ENCODE measurements at regions not wholly inside any gene's neighbourhood (a gene's known extent, or its start where the extent isn't known, plus 50 kb on each side); places are given as distances from the start of the nearest gene placed in this dataset.

DNA sequence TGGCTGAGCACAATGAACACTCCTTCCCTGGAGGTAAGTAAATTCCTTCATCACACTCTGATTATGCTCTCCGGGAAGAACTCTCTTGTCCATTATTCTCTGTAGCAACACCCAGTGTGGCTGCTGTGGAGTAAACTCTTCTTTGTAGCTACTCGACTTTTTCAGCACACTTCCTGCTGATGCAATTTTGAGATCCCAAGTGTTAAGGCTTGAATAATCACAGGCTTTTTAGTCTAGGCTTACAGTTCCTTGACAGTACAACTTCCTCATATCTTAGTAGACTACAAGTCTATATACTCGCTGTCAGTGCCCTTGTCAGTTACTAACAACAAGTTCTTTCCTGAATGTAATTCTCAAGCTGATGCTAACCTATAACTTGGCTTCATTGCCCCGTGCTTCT is 301.8 kb upstream of the API5 start:
- DNase-seq = no peak

DNA sequence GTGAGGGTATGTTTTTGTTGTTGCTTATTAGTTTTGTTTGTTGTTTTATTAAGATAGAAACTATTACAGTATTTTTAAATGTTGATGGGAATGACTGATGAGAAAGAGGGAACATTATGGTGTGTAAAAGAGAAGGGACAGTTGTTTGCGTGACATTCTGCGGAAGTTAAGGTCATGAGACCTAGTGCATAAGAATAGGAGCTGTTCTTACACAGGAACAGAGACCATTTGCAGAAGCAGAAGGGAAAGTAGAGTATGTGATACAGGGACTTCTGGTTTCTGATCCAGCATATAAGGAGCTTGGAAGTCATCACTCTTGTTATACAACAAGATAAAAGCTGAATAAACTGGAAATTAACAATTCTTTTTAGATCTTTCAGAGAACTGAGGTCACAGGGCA is 299.2 kb upstream of the API5 start:
- DNase-seq = no peak

DNA sequence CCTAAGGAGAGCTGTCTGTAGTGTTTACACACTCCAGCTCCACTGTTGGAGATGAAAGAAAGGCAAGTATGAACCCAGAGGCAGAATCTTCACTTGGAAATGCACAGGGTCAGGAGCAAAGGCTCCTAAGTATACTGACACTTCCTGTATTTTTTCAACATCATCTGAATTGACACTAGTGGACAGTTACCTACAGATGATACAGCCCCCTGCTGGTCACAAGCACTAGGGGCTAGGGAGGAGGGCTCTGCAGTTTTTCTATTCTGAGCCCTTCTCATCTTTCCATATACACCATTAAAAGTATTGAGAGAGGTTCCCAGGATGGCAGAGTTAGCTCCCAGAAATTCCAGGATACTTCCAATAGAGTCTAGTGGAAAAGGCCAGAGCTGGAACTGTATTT is 290.3 kb upstream of the API5 start:
- no peak for DNase-seq

DNA sequence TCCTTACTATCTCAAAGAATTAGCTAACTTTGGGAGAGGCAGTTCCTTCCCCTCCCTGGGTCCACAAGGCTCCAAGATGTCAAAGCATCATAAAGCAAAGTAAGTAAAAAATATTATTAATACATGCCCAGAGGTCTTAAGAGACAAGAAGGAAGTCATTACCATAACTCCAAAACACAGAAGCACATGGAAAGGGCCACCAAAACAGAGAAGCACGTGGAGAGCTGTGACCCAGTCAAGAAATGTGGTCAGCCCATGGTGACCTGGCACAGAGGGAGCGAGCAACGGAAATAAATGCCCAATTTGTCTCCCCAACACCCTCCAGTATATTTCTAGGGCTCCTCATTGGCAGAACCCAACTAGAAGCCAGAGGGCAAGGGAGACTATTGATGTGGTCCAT is 277.5 kb upstream of the API5 start:
- no peak for DNase-seq

DNA sequence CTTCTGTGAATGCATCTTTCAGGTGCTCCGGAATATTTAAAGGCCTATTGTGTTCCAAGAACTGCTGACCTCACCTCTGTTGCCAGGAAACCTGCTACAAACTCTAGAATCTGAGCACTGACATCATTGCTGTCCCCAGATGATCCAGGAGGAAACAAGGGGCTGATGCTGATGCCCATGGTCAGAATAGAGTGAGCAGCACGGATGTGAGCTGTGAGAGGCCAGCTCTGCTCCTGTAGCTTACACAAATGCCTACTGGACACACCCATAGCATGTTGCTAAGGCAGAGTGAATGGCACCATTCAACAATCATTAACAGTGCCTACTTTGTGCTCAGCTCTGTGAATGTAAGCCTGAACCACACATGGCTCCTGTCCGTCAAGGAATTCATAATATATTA is 276.7 kb upstream of the API5 start:
- no peak for DNase-seq

DNA sequence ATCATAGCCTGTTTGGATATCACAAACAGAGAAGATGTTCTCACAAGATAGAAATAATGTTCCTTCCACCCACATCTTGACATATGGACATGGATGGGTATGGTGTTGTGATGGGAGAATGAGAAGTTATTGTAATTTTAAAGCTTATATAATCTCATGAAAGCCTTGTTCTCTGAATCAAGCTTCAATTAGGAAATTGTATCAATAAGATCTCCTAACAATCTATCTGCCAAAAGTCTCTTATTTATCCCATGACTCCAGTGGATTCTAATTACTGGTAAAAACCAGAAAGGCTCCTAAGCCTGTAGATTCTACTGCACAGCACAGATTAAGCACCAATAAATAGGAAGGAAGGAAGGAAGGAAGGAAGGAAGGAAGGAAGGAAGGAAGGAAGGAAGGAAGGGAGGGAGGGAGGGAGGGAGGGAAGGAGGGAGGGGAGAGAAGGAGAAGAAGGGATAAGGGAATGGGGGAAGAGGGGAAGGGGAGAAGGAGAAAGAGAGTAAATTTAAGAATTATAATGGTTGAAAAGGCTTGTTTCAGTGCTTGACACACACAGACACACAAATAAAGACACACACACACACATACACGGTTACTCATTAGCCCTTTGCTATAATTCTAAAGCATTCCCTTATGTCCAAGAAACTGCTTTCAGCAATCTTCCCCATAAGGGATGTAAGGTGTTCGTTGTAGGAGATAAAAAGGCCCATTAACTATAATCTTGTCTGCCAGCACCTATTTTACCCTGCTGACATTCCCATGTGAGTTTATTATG is 258.0 kb upstream of the API5 start:
- DNase-seq = no peak

DNA sequence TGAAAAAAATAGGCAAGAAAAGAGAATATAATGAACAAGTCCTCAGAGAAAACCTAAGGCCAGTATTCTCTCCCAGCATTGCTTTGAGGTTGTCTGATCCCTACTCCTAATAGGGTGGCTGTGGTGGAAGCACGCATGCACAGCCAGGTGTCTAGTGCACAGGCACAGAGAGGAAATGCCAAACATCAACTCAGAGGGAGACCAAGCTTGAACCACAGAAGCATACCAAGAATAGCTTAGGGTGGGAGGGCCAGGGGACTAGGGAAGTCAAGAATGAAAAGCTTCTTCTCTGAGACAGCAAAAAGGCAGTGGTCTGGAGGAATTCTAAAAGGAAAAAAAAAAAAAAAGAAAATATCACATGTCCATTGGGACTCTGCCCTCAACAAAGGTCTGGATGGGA is 244.1 kb upstream of the API5 start:
- no peak for DNase-seq

DNA sequence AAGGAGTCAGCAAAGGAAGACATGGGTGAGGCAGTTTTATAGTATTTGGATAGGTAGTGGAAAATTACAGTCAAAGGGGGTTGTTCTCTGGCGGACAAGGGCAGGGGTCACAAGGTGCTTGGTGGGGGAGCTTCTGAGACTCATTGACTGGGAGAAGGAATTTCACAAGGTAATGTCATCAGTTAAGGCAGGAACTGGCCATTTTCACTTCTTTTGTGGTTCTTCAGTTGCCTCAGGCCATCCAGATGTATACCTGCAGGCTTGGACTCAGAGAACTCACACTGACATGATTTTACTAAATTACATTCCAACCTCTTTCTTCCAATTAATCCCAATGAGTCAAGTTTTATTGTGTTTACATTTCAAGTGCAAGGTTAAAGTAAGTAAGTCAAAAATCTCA is 240.5 kb upstream of the API5 start:
- no peak for DNase-seq

DNA sequence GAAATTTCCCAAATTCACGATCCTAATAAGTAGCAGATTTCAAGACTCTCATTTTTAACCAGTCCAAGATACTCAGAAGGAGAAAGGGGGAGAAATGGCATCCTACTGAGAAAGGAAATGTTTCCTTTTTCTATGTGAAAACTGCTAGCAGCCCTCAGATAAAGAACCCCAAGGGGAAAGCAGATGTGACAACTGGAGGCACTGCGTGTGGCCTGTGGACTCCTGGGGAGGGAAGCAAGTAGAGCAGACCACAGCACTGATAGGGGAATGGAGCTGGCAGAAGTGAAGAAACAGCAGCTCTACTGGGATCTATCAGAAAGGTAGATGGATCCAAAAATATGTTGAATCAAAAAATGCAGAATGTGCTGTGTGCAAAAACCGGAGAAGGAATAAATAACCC is 239.7 kb upstream of the API5 start:
- DNase-seq = no peak

DNA sequence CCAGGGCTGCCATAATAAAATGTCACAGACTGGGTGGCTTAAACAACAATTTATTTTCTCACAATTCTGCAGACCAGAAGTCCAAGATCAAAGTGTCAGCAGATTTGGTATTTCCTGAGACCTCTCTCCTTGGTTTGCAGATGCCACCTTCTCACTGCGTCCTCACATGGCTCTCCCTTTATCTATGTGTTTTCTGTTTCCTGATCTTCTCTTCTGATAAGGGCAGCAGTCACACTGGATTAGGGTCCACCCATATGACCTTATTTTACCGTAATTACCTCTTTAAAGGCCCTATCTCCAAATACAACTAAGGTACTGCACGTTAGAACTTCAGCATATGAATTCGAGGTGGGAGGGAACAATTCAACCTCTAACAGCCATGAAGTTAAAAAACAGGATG is 238.9 kb upstream of the API5 start:
- DNase-seq = no peak

DNA sequence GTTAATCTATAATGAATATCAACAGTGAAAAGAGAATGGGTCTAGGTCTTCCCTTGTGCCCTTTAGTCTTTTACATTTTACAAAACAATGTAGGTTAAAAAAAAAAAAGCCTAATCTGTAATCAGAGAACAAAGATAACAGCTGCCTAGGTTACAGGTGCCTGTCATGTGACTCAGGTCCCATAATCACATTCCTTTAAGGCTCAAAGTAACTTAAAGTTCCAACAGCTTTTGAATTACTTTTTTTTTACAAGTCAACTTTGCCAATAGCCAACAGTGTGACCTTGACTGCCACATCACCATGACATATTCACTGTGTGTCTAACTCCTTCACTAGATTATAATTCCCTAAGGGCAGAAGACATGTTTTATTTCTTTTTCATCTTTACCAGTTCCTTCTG is 237.0 kb upstream of the API5 start:
- DNase-seq = no peak

DNA sequence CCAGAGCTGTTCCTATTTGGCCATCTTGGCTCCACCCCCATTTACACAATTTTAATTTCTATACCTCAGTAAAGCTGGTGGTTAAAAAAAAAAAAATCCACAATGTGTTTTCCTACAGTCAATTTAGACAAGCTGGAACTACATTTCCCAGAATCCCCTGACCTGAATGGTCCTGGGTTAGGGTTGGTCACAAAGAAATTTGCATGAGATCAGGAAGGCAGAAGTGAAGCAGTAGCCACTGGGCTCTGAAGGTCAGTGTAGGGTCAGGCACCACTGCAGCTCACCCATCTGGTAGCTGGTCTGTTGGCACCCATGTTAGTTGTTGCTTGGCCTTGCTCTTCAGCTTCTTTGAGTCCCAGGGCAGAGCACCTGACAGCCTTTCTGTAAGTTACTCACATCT is 210.7 kb upstream of the API5 start:
- DNase-seq = no peak

DNA sequence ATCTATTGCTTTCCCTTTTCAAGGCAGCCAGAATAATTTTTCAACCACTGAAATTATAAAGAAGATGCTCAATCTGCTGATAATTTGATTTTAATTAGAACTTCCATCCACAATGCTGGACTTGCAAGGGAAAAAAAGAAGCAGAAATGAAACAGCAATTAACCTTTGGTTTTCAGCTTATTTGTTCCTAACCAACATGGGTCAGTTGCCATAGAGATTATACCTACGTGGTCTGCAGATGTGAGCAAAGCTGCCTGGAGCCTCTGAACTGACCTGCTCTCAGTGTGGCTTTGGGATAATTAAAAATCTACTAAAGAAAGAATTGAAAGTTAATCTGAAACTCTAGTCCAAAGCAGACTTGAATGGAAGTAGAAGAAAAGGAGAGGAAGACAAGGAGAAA is 195.7 kb upstream of the API5 start:
- DNase-seq = no peak

DNA sequence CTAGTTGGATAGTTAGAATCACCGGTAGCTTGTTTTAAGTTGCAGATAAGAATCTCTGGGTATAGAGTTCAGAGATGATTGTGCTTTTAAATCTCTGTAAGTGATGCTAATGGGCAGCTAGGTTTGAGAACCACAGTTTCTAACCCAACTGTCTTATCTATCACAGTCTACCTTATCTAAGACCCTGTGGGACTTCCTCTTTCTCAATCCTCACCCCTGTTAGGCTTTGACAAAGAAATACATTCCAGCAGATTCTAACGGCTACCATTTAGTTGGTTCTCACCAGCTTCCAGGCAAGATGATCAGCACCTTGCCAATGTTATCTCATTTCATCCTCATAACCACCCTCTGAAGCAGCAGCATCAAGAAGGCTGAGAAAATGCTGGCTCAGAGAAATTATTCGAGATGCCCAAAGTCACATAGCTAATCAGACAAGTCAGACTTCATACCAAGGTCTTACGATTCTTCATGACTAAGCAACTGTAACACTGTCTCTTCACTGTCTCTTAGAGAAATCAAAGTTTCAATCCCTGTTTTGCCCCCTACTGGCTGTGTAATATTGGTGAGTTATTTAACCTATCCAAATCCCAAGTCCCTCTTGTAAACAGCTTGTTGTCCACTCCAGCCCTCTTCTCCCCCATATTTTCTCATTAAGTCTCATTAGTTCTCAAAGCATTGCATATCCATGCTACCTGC is 192.4 kb upstream of the API5 start:
- DNase-seq = no peak

DNA sequence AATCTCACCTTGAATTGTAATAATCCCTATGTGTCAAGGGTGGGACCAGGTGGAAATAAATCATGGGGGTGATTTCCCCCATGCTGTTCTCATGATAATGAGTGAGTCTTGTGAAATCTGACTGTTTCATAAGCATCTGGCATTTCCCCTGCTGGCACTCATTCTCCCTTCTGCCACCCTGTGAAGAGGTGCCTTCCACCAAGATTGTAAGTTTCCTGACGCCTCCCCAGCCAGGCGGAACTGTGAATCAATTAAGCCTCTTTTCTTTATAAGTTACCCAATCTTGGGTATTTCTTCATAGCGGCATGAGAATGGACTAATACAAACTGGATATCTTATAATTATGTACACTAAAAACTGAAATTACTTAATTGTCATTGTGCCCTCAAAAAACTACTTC is 189.2 kb upstream of the API5 start:
- DNase-seq = no peak

DNA sequence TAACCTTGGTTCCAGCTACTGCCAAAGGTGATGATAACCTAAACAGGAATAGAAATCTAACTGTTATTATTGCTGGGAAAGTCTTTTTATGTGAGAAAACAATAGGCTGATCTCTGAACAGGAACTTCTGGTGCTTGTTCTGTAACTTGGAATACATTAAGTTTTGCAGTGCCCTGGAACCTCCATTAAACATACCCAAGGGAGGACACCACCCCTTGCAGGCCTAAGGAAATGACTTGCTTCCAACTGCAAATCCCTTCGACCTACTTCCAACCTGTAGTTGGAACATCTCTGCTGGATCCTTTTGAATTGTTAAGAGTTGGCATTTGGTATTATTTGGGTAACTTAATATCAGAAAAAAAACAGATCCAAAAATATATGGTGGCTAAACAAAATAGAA is 188.4 kb upstream of the API5 start:
- no peak for DNase-seq

DNA sequence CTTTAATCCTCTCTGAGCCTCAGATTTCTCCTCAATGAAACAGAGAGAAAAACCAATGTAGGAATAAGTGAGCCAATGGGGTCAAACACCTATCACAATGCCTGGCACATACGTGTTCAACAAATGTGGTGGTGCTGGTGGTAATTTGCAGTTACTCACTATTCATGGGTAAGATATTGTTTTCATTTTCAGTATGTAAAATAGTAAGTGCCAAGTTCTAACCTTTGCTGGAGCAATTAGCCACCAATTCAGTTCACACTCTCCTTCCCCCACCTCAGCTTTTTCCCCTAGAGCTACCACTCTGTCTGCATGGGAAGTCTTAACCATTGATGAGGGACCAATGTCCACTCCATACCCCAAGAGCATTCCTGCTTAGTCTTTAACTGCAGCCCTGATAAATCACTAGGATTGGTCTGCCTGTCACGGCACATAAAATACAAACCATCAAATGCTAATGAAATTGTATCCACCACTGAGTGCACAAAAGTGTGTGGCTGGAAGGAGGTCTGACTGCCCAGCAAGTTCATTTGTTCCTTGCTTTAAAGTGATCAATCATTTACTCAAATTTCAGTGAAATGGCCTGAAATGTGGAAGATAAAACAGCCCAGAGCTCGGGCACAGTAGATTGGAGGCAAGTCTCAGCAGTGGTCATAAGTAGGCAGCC is 187.4 kb upstream of the API5 start:
- DNase-seq = peak; percentile 3

DNA sequence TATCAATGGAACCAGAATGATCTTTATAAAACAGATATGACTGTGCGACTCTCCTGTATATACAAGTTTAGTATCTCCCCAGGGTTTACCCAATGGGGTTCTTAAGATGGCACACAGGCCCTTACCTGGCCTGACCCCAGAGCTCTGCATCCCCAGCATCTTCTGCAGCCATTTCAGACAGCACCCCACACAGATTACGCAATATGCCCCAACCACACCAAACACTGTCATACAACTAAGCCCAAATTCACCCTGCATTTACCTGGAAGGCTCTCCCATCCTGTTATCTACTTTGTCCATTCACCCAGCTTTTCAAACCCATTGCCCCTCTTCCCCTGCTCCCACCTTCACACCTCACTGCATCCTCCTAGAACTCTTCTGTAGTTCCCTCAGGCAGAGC is 182.5 kb upstream of the API5 start:
- DNase-seq = no peak

DNA sequence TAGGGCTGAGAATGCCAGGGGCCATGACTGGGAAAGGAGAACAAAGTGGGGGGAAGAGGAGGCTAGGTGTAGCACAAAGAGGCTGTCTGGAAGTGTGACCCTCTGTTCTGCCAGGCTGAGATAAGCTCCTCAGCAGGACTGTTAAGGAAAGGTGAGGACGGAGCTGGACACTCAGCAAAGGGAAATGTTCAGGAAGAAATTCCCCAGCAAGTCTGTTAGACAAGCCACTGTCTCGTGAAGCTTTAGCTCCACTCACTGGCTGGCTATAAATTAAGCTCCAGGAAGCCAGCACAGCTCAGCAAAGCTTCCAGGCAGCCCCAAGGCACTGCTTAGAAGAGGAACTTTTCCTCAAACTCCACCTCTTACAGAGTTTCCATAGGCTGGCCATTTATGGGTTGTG is 181.2 kb upstream of the API5 start:
- DNase-seq = peak; percentile 20

DNA sequence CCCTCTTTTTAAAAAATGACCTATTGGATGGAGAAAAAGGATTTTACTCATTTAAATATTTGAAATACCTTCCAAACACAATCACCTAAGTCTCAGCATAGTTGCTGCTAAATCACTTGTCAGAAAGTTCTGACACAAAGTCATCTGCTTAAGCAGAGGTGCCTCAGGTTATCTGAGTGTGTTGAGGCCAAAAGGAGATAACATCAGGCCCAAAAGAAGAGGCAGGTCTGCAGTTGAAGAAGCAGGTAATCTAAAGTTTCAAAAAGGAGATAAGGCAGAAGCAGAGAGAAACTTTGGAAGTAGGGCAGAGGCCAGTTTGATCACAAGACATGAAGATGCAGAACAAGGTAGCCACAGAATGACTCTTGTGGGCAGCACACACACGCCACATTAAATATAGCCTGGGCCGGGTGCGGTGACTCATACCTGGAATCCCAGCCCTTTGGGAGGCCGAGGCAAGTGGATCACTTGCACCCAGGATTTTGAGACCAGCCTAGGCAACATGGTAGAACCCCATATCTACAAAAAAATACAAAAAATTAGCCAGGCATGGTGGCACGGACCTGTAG is 175.7 kb upstream of the API5 start:
- DNase-seq = no peak

DNA sequence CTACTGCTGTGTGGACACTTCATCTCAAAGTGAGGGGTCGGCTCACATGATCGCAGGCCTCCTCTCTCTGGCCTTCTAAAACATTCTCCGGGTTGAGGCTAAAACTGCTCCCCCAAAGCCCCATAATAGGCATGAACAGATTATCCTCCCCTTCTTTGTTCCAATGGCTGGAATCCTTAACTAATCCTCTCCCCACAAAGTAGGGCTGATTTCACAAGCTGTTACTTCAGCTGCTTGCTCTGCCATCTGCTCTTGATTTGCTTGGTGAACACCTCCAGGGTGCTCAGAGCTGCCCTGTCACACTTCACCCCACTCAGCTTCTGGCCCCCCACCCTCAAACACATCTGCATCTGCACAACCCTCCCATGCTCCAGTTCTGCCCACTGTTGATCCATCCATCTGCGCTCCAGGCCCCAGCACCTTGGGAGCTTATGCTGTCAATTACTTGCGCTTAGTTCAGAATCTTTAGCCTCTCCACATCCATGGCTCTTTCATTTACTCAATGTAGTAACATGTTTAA is 173.1 kb upstream of the API5 start:
- no peak for DNase-seq

DNA sequence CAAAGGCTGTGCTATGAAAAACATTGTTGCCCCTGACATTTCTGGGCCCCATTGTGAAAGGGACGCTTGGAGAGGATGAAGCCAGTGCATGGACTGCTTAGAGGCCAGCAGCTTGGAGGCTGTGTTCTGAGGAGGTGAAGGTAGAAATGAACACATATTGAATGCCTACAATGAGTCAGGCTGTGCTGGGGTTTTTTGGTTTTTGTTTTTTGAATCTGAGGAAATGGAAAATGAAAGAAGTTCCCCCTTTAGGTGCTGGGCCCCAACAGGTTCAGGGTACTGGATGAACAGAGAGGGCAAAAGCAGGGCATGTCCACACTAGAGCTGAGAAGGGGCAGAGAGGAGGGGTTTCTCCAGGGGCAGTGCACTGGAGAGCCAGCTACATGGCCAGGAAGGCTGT is 166.1 kb upstream of the API5 start:
- no peak for DNase-seq

DNA sequence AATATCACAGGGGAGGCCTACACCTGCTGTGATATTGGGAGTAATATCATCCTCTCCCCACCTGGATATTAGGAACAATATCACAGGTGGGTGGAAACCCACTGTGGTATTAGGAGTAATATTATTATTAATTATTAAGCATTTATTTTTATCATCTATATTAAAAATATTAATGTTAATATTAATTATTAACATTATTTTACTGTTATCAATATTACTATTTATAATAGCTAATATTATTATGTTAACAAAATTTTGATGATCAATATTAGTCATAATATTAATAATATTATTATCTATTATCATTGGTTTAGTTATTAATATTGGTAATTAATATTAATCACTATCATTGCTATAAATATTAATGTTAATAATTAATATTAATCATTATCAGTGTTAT is 161.1 kb upstream of the API5 start:
- DNase-seq = no peak

Data from right kidney (tissue), 1 donor.